NB4 (cell line): ENCODE measurements at regions not wholly inside any gene's neighbourhood (a gene's known extent, or its start where the extent isn't known, plus 50 kb on each side); places are given as distances from the start of the nearest gene placed in this dataset.
"Not testable (repeated sequence)": the region's sequence is repeated elsewhere in the genome, so short reads cannot be mapped to it uniquely, and the experiment has no call there.

ENCODE experiments used
- DNase-seq: peaks from one replicate; pipeline ENCODE4 v3.0.0; 2010; ENCODE audit warnings: low read depth
- H3K4me3 ChIP-seq: one replicate; pipeline ENCODE4 v1.5.1; 2011; ENCODE audit warnings: mild to moderate bottlenecking, low read depth, low read length, moderate library complexity
- CTCF ChIP-seq: IDR thresholded peaks from one replicate; pipeline ENCODE4 v1.5.1; 2012; ENCODE audit warnings: low read depth, low read length
- MAX ChIP-seq: IDR thresholded peaks from 2 replicates; pipeline ENCODE4 v1.6.1; 2011; ENCODE audit warnings: low read depth, low read length
- MYC ChIP-seq: IDR thresholded peaks from 2 replicates; pipeline ENCODE4 v1.6.1; 2011; ENCODE audit warnings: low read depth, low read length
- POLR2A ChIP-seq: IDR thresholded peaks from 2 replicates; pipeline ENCODE4 v1.6.1; 2011; ENCODE audit warnings: mild to moderate bottlenecking; ENCODE audit not compliant: insufficient read length; ENCODE audit errors: extremely low read depth

- no peak overlapping the region for H3K4me3 ChIP-seq
- DNase-seq: no peak
- TF ChIP-seq POLR2A: no peak
- no peak for TF ChIP-seq CTCF
- TF ChIP-seq MYC: no peak
- TF ChIP-seq MAX: no peak
Observed at GRCh38 chr9:126071076-126071750, 255.4 kb upstream of the MVB12B start.

GRCh38 chr9:126077656-126078055, 249.0 kb upstream of the MVB12B start:
- not testable (repeated sequence) for DNase-seq, H3K4me3 ChIP-seq

GRCh38 chr9:126080641-126081040, 246.0 kb upstream of the MVB12B start:
- TF ChIP-seq MYC (no peak), CTCF (no peak), MAX (no peak), POLR2A (no peak)
- no peak overlapping the region for H3K4me3 ChIP-seq
- no peak for DNase-seq

GRCh38 chr9:126081746-126082145, 244.9 kb upstream of the MVB12B start:
- no peak for TF ChIP-seq MAX
- no peak for TF ChIP-seq POLR2A
- no peak for TF ChIP-seq MYC
- no peak for TF ChIP-seq CTCF

GRCh38 chr9:126084008-126084407, 242.6 kb upstream of the MVB12B start:
- no peak for DNase-seq
- TF ChIP-seq MAX (no peak), CTCF (no peak), MYC (no peak), POLR2A (no peak)
- H3K4me3 ChIP-seq: no peak overlapping the region

More at GRCh38 chr9:126081746-126082145, 244.9 kb upstream of the MVB12B start:
- no peak overlapping the region for H3K4me3 ChIP-seq
- no peak for DNase-seq

- DNase-seq: no peak
- TF ChIP-seq POLR2A (no peak), MAX (no peak), CTCF (no peak), MYC (no peak)
- no peak overlapping the region for H3K4me3 ChIP-seq
Observed at GRCh38 chr9:126084696-126085095, 241.9 kb upstream of the MVB12B start.
